GM23248 (cell line): ENCODE measurements at regions not wholly inside any gene's neighbourhood (a gene's known extent, or its start where the extent isn't known, plus 50 kb on each side); places are given as distances from the start of the nearest gene placed in this dataset.

Experiments
- EZH2 ChIP-seq: fragments of 200-600 bp; sonication (generic); IDR thresholded peaks from 2 replicates; pipeline ENCODE4 v1.6.1; 2018; ENCODE audit warnings: antibody characterized with exemption, mild to moderate bottlenecking; ENCODE audit not compliant: insufficient read depth, poor library complexity, severe bottlenecking
- EZH2phosphoT487 ChIP-seq: fragments of 200-600 bp; sonication (generic); IDR thresholded peaks from 2 replicates; pipeline ENCODE4 v1.6.1; 2018; ENCODE audit warnings: antibody characterized with exemption, moderate library complexity, mild to moderate bottlenecking, low read depth; ENCODE audit not compliant: insufficient read depth

DNA sequence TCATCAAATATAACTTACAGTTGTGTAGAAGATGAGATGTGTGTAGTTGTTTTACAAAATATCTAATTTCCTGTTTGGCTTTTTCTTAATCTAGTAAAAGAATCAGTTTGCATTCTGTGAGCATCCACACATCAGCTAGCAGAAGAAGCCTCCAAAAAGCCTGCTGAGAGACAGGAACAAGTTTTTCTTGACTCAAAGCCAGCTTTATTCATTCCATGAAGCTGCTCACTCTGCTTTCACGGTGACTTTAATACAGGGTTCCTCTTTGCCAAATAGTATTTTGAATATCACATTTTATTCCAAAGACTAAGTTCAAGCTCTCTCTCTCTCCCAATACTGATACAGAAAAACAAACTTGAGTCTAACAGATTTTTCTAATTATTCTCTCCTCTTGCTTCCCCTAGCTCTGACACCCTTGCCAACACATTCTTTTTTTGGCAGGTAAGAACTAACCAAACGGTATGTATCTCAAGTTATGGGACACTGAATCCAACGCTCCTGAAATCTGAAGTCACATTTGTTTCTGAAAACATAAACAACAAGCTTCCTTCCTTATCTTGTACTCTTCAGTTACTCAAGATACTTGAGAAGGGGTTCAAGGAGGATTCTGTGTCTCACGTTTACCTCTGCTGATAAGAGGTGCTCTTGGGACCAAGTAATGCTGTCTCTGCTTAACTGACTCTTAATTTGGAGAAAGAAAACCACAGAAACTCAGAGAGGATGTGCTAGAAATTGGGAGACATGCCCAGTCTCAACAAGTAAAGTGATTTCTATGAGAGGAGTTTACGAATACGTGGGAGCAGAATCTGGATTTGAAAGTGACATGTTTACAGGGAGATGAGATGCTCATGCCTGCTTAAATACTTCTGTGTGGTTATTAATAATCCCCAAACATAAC is 184.2 kb upstream of the SPTLC3 start:
- TF ChIP-seq EZH2, result no peak
- no peak for TF ChIP-seq EZH2phosphoT487
